Hepatocyte (in vitro differentiated cells): ENCODE measurements at regions not wholly inside any gene's neighbourhood (a gene's known extent, or its start where the extent isn't known, plus 50 kb on each side); places are given as distances from the start of the nearest gene placed in this dataset.

ENCODE experiments used
- EZH2 ChIP-seq: fragments of 200-600 bp; sonication (generic); IDR thresholded peaks from 2 replicates; pipeline ENCODE4 v1.6.1; 2016; ENCODE audit warnings: antibody characterized with exemption, mild to moderate bottlenecking, borderline replicate concordance
- EZH2phosphoT487 ChIP-seq: fragments of 200-600 bp; sonication (generic); IDR thresholded peaks from one replicate; pipeline ENCODE4 v1.6.1; 2018; ENCODE audit warnings: antibody characterized with exemption, mild to moderate bottlenecking, low read depth, moderate library complexity; ENCODE audit not compliant: unreplicated experiment, severe bottlenecking
- TF ChIP-seq, protein P1 (sequence below): fragments of 200-600 bp; sonication (generic); IDR thresholded peaks from 2 replicates; pipeline ENCODE4 v1.5.1; 2016; ENCODE audit warnings: antibody characterized with exemption, mild to moderate bottlenecking; ENCODE audit not compliant: poor library complexity

DNA sequence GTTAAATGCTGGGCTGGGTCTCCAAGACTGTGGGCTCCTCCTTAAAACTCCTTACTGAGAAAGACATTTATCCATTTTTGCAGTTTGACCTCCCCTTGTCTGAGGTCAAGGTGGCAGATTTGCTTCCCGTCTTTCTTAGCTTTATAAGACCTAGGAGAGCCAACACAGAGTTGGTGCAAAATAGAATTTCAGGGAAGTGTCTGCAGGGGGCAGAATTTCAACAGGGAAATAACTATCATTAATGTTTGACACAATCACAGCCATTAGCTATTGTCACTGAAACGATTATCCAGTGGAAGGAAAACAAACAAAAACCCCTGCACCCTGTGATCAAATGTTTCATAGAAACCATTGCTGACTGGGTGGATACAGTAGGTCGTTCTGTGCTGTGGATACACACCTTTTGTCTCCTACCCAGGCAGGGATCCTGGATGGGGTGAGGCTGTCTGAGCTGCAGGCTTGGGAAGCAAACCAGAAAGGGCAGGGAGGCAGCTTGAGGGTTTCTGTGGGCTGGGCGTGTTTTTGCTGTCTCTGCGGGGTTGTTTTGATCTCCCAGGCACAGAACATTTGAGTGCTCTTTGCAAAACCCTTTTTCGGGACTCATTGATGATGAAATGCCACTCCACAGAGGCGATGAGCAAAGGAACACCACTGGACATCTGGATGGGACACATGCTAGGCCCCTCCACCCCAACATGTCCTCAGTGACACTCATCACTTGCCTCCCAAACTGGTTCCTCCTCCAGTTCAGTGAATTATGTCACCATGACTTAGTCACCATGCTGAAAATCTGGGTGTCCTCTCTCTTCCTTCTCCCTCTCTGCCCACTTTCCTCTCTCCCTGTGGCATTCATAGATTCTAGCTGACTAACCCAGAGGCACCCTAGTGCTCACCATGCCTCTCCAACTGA is 94.2 kb upstream of the SERBP1 start:
- TF ChIP-seq EZH2: no peak
- TF ChIP-seq, protein P1, sequence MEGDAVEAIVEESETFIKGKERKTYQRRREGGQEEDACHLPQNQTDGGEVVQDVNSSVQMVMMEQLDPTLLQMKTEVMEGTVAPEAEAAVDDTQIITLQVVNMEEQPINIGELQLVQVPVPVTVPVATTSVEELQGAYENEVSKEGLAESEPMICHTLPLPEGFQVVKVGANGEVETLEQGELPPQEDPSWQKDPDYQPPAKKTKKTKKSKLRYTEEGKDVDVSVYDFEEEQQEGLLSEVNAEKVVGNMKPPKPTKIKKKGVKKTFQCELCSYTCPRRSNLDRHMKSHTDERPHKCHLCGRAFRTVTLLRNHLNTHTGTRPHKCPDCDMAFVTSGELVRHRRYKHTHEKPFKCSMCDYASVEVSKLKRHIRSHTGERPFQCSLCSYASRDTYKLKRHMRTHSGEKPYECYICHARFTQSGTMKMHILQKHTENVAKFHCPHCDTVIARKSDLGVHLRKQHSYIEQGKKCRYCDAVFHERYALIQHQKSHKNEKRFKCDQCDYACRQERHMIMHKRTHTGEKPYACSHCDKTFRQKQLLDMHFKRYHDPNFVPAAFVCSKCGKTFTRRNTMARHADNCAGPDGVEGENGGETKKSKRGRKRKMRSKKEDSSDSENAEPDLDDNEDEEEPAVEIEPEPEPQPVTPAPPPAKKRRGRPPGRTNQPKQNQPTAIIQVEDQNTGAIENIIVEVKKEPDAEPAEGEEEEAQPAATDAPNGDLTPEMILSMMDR: peak; percentile 21
- no peak for TF ChIP-seq EZH2phosphoT487
